Loucy (cell line): ENCODE measurements at regions not wholly inside any gene's neighbourhood (a gene's known extent, or its start where the extent isn't known, plus 50 kb on each side); places are given as distances from the start of the nearest gene placed in this dataset.

Source experiments
- H2AFZ ChIP-seq: fragments of 200-600 bp; sonication (generic); 2 replicates; pipeline ENCODE4 v1.6.0; 2016; ENCODE audit warnings: antibody characterized with exemption, mild to moderate bottlenecking, low read length, moderate library complexity
- H3F3A ChIP-seq: fragments of 200-600 bp; 2 replicates; pipeline ENCODE4 v1.6.0; 2016; ENCODE audit warnings: antibody characterized with exemption, low read depth, mild to moderate bottlenecking
- H3K27me3 ChIP-seq: fragments of 200-600 bp; sonication (generic); 2 replicates; pipeline ENCODE4 v1.6.1; 2014; ENCODE audit warnings: low read length, mild to moderate bottlenecking; ENCODE audit not compliant: insufficient read depth, poor library complexity, severe bottlenecking
- H3K36me3 ChIP-seq: fragments of 200-600 bp; sonication (generic); 2 replicates; pipeline ENCODE4 v1.6.1; 2016; ENCODE audit warnings: low read length; ENCODE audit not compliant: insufficient read depth
- H3K4me1 ChIP-seq: fragments of 200-600 bp; sonication (generic); 2 replicates; pipeline ENCODE4 v1.5.1; 2014; ENCODE audit warnings: low read length, mild to moderate bottlenecking; ENCODE audit not compliant: insufficient read depth, poor library complexity, severe bottlenecking
- H3K4me2 ChIP-seq: fragments of 200-600 bp; sonication (generic); 2 replicates; pipeline ENCODE4 v1.6.0; 2014; ENCODE audit warnings: antibody characterized with exemption, low read length, low read depth, mild to moderate bottlenecking; ENCODE audit not compliant: poor library complexity, severe bottlenecking
- H3K4me3 ChIP-seq: fragments of 200-600 bp; sonication (generic); 2 replicates; pipeline ENCODE4 v1.5.1; 2014; ENCODE audit warnings: low read length, mild to moderate bottlenecking, mixed read lengths; ENCODE audit not compliant: poor library complexity, severe bottlenecking
- H3K79me2 ChIP-seq: fragments of 200-600 bp; sonication (generic); 2 replicates; pipeline ENCODE4 v1.6.1; 2014; ENCODE audit warnings: low read length; ENCODE audit not compliant: insufficient read depth
- H3K9ac ChIP-seq: fragments of 200-600 bp; sonication (generic); 2 replicates; pipeline ENCODE4 v1.6.0; 2014; ENCODE audit warnings: mild to moderate bottlenecking, low read depth, low read length, moderate library complexity; ENCODE audit not compliant: poor library complexity, severe bottlenecking
- H3K9me2 ChIP-seq: fragments of 200-600 bp; sonication (generic); replicated peaks from 2 replicates; pipeline ENCODE4 v1.6.1; 2016; ENCODE audit warnings: low read depth, low read length, mixed read lengths
- H3K9me3 ChIP-seq: fragments of 200-600 bp; sonication (generic); 2 replicates; pipeline ENCODE4 v1.6.1; 2014; ENCODE audit warnings: mild to moderate bottlenecking, antibody characterized with exemption, low read length, low read depth; ENCODE audit not compliant: insufficient read depth
- H4K20me1 ChIP-seq: fragments of 200-600 bp; sonication (generic); 2 replicates; pipeline ENCODE4 v1.6.0; 2014; ENCODE audit warnings: antibody characterized with exemption, low read length, mild to moderate bottlenecking; ENCODE audit not compliant: insufficient read depth, poor library complexity, severe bottlenecking
- CTCF ChIP-seq: fragments of 200-600 bp; sonication (generic); conservative IDR thresholded peaks from 2 replicates; pipeline ENCODE4 v1.5.1; 2014; ENCODE audit warnings: mild to moderate bottlenecking, antibody characterized with exemption, low read length
- EZH2phosphoT487 ChIP-seq: fragments of 200-600 bp; IDR thresholded peaks from 2 replicates; pipeline ENCODE4 v1.6.1; 2018; ENCODE audit warnings: antibody characterized with exemption, mild to moderate bottlenecking, moderate library complexity, borderline replicate concordance

GRCh38 chr5:61906820-61907219, 399.2 kb upstream of the KIF2A start:
- Histone ChIP-seq H3F3A (no peaks in the 10 kb centered on the region), H3K4me3 (no peak overlapping the region), H3K27me3 (no peaks in the 10 kb centered on the region), H3K4me1 (no peaks in the 10 kb centered on the region), H3K4me2 (no peak overlapping the region), H3K9me2 (no peaks in the 10 kb centered on the region), H3K9me3 (no peaks in the 10 kb centered on the region), H3K9ac (no peak overlapping the region), H3K36me3 (no peaks in the 10 kb centered on the region), H2AFZ (no peak overlapping the region), H4K20me1 (no peaks in the 10 kb centered on the region), H3K79me2 (no peaks in the 10 kb centered on the region)
- TF ChIP-seq EZH2phosphoT487 = no peak
- TF ChIP-seq CTCF = no peak

- no peak for TF ChIP-seq CTCF
- TF ChIP-seq EZH2phosphoT487 = no peak
- Histone ChIP-seq H3K9ac (no peak overlapping the region), H3K4me1 (no peaks in the 10 kb centered on the region), H4K20me1 (no peaks in the 10 kb centered on the region), H3K79me2 (no peaks in the 10 kb centered on the region), H3K9me2 (no peaks in the 10 kb centered on the region), H3K9me3 (no peaks in the 10 kb centered on the region), H3K4me3 (no peak overlapping the region), H3K36me3 (no peaks in the 10 kb centered on the region), H3K4me2 (no peak overlapping the region), H3F3A (no peaks in the 10 kb centered on the region), H2AFZ (no peak overlapping the region), H3K27me3 (no peaks in the 10 kb centered on the region)
Measured at GRCh38 chr5:61907995-61908394, 398.0 kb upstream of the KIF2A start.

- Histone ChIP-seq H3K36me3 (no peaks in the 10 kb centered on the region), H2AFZ (no peak overlapping the region), H3F3A (no peaks in the 10 kb centered on the region), H3K4me3 (no peak overlapping the region), H3K79me2 (no peaks in the 10 kb centered on the region), H3K9me3 (no peaks in the 10 kb centered on the region), H4K20me1 (no peaks in the 10 kb centered on the region), H3K9me2 (no peaks in the 10 kb centered on the region), H3K9ac (no peak overlapping the region), H3K4me1 (no peaks in the 10 kb centered on the region), H3K4me2 (no peak overlapping the region), H3K27me3 (no peaks in the 10 kb centered on the region)
- TF ChIP-seq EZH2phosphoT487 (no peak), CTCF (no peak)
Measured at GRCh38 chr5:61910771-61911170, 395.2 kb upstream of the KIF2A start.
